PC-3 (cell line): ENCODE measurements at regions not wholly inside any gene's neighbourhood (a gene's known extent, or its start where the extent isn't known, plus 50 kb on each side); places are given as distances from the start of the nearest gene placed in this dataset.

ENCODE experiments used
- ATAC-seq: fragments of 200-7000 bp; cut with Tn5 transposase; 2 replicates; pipeline ENCODE4 v1.9.1; 2020; ENCODE audit warnings: mild to moderate bottlenecking, moderate library complexity
- BruUV-seq: library from RNA; stranded (reverse); fragments of 400-500 nt; replicated peaks from 2 replicates; lab custom pipeline; 2021; lab: Mats Ljungman, UMichigan
- CTCF ChIA-PET: fragments of 300-600 bp; sonication (Branson Sonifier 250); formaldehyde crosslinking; loops from one replicate; lab custom pipeline; 2022; ENCODE audit warnings: antibody characterized with exemption; lab: Charles Lee
- POLR2A ChIA-PET: fragments of 300-600 bp; sonication (Branson Sonifier 250); formaldehyde crosslinking; loops from one replicate; lab custom pipeline; 2022; ENCODE audit warnings: antibody characterized with exemption; ENCODE audit not compliant: unreplicated experiment; lab: Charles Lee
- DNase-seq: peaks from one replicate; pipeline ENCODE4 v3.0.0-alpha.2; 2015
- H2AFZ ChIP-seq: fragments of 300-600 bp; sonication (generic); 2 replicates; pipeline ENCODE4 v1.6.0; 2016; ENCODE audit warnings: antibody characterized with exemption, low read length
- H3F3A ChIP-seq: fragments of 300-600 bp; sonication (generic); one replicate; pipeline ENCODE4 v1.6.0; 2017; ENCODE audit warnings: antibody characterized with exemption, low read length, control low read depth, mild to moderate bottlenecking; ENCODE audit not compliant: unreplicated experiment
- H3K27ac ChIP-seq: fragments of 300-600 bp; sonication (generic); 2 replicates; pipeline ENCODE4 v1.5.1; 2016; ENCODE audit warnings: mild to moderate bottlenecking, low read length
- H3K27me3 ChIP-seq: fragments of 300-600 bp; sonication (generic); 2 replicates; pipeline ENCODE4 v1.6.1; 2016; ENCODE audit warnings: low read length, mixed read lengths
- H3K36me3 ChIP-seq: fragments of 300-600 bp; sonication (generic); 2 replicates; pipeline ENCODE4 v1.6.1; 2016; ENCODE audit warnings: low read depth, mixed run types, low read length, mixed read lengths
- H3K4me1 ChIP-seq: fragments of 300-600 bp; sonication (generic); 2 replicates; pipeline ENCODE4 v1.5.1; 2016; ENCODE audit warnings: low read length; ENCODE audit not compliant: insufficient read depth
- H3K4me2 ChIP-seq: fragments of 300-600 bp; sonication (generic); 2 replicates; pipeline ENCODE4 v1.6.0; 2016; ENCODE audit warnings: low read length
- H3K4me3 ChIP-seq: fragments of 300-600 bp; sonication (generic); 2 replicates; pipeline ENCODE4 v1.5.1; 2016; ENCODE audit warnings: mild to moderate bottlenecking, low read length, mixed read lengths
- H3K79me2 ChIP-seq: fragments of 300-600 bp; sonication (generic); 2 replicates; pipeline ENCODE4 v1.6.1; 2017; ENCODE audit warnings: low read length, mixed read lengths
- H3K9ac ChIP-seq: fragments of 300-600 bp; sonication (generic); 2 replicates; pipeline ENCODE4 v1.6.0; 2016; ENCODE audit warnings: mild to moderate bottlenecking, low read length
- H3K9me2 ChIP-seq: fragments of 300-600 bp; sonication (generic); replicated peaks from 2 replicates; pipeline ENCODE4 v1.6.1; 2016; ENCODE audit warnings: mixed run types, low read length, mixed read lengths
- H3K9me3 ChIP-seq: fragments of 300-600 bp; sonication (generic); 2 replicates; pipeline ENCODE4 v1.6.1; 2016; ENCODE audit warnings: low read length, mixed read lengths
- H4K20me1 ChIP-seq: fragments of 300-600 bp; sonication (generic); 2 replicates; pipeline ENCODE4 v1.6.1; 2016; ENCODE audit warnings: low read length, mixed read lengths
- CTCF ChIP-seq: fragments of 300-600 bp; sonication (generic); conservative IDR thresholded peaks from 2 replicates; pipeline ENCODE4 v1.5.1; 2017; ENCODE audit warnings: antibody characterized with exemption, low read depth, mild to moderate bottlenecking, low read length
- EZH2 ChIP-seq: fragments of 300-600 bp; sonication (generic); IDR thresholded peaks from one replicate; pipeline ENCODE4 v1.6.1; 2017; ENCODE audit warnings: antibody characterized with exemption, mild to moderate bottlenecking, low read length; ENCODE audit not compliant: unreplicated experiment
- EZH2phosphoT487 ChIP-seq: fragments of 300-600 bp; sonication (generic); IDR thresholded peaks from 2 replicates; pipeline ENCODE4 v1.6.1; 2018; ENCODE audit warnings: mild to moderate bottlenecking, antibody characterized with exemption, low read length, borderline replicate concordance
- intact Hi-C: fragments of 100-400 bp; cut with micrococcal nuclease; formaldehyde crosslinking; loops from 2 replicates; pipeline ENCODE4 v1.9.0; 2023

- Histone ChIP-seq H3F3A (no peaks in the 10 kb centered on the region), H3K9me3 (no peaks in the 10 kb centered on the region), H2AFZ (no peak overlapping the region), H4K20me1 (no peaks in the 10 kb centered on the region), H3K9me2 (no peaks in the 10 kb centered on the region), H3K4me1 (peaks cover 3% of the 10 kb centered on the region; the same call in 1 of the 2 replicates), H3K27me3 (no peaks in the 10 kb centered on the region), H3K4me2 (no peak overlapping the region), H3K9ac (no peak overlapping the region), H3K36me3 (no peaks in the 10 kb centered on the region), H3K27ac (no peak overlapping the region), H3K4me3 (no peak overlapping the region), H3K79me2 (no peaks in the 10 kb centered on the region)
- no peak for DNase-seq
- ChIA-PET CTCF (no interaction called here), POLR2A (no interaction called here)
- BruUV-seq, result no TSS peak
- no peak for ATAC-seq
- TF ChIP-seq CTCF, result no peak
- no peak for TF ChIP-seq EZH2phosphoT487
- TF ChIP-seq EZH2, result no peak
- intact Hi-C loops, result no loop called here
These were observed 163.0 kb downstream of the IRS1 start for GRCh38 chr2:226636586-226636985.

GRCh38 chr2:226634943-226635604 lies 164.5 kb downstream of the IRS1 start:
- TF ChIP-seq EZH2phosphoT487, result no peak
- no peak for TF ChIP-seq EZH2
- TF ChIP-seq CTCF, result no peak
- ATAC-seq (no peak), DNase-seq (no peak)
- CTCF ChIA-PET, result no interaction called here
- no peak overlapping the region for H3K4me2 ChIP-seq
- no peaks in the 10 kb centered on the region for H3F3A ChIP-seq
- POLR2A ChIA-PET, result no interaction called here
- no peaks in the 10 kb centered on the region for H3K9me3 ChIP-seq
- no peaks in the 10 kb centered on the region for H3K79me2 ChIP-seq
- no peak overlapping the region for H3K4me3 ChIP-seq
- H3K4me1 ChIP-seq, result peaks cover 3% of the 10 kb centered on the region; the same call in 1 of the 2 replicates
- no peaks in the 10 kb centered on the region for H3K27me3 ChIP-seq
- no TSS peak for BruUV-seq
- H3K9me2 ChIP-seq, result no peaks in the 10 kb centered on the region
- H3K36me3 ChIP-seq, result no peaks in the 10 kb centered on the region
- no peak overlapping the region for H3K9ac ChIP-seq
- intact Hi-C loops, result no loop called here
- no peak overlapping the region for H2AFZ ChIP-seq
- H4K20me1 ChIP-seq, result no peaks in the 10 kb centered on the region
- no peak overlapping the region for H3K27ac ChIP-seq

GRCh38 chr2:226631671-226632070 lies 167.9 kb downstream of the IRS1 start:
- no peaks in the 10 kb centered on the region for H3K9me2 ChIP-seq
- no peak overlapping the region for H3K4me3 ChIP-seq
- no TSS peak for BruUV-seq
- no peaks in the 10 kb centered on the region for H3K4me1 ChIP-seq
- CTCF ChIA-PET, result no interaction called here
- H3K9ac ChIP-seq, result no peak overlapping the region
- H3K27me3 ChIP-seq, result no peaks in the 10 kb centered on the region
- DNase-seq, result no peak
- TF ChIP-seq EZH2 (no peak), EZH2phosphoT487 (no peak), CTCF (no peak)
- no peak overlapping the region for H3K27ac ChIP-seq
- H3K36me3 ChIP-seq, result no peaks in the 10 kb centered on the region
- H3K4me2 ChIP-seq, result no peak overlapping the region
- ATAC-seq, result no peak
- H3K79me2 ChIP-seq, result no peaks in the 10 kb centered on the region
- intact Hi-C loops, result no loop called here
- POLR2A ChIA-PET, result no interaction called here
- no peaks in the 10 kb centered on the region for H4K20me1 ChIP-seq
- H2AFZ ChIP-seq, result no peak overlapping the region
- H3F3A ChIP-seq, result no peaks in the 10 kb centered on the region
- no peaks in the 10 kb centered on the region for H3K9me3 ChIP-seq
